ENCODE measurements at regions not wholly inside any gene's neighbourhood (a gene's known extent, or its start where the extent isn't known, plus 50 kb on each side); places are given as distances from the start of the nearest gene placed in this dataset.
"Not testable (repeated sequence)": the region's sequence is repeated elsewhere in the genome, so short reads cannot be mapped to it uniquely, and the experiment has no call there.

DNA sequence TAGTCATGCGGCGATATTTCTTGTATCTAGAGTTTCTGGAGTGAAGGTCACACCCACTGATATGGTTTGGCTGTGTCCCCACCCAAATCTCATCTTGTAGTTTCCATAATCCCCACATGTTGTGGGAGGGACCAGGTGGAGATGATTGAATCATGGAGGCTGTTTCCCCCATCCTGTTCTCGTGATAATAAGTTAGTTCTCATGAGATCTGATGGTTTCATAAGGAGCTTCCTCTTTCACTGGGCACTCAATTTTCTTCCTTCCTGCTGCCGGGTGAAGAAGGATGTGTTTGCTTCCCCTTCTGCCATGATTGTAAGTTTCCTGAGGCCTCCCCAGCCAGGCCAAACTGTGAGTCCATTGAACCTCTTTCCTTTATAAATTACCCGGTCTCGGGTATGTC lies 190.5 kb upstream of the ZNF618 start:
- no CpG with 5 or more reads among the region's 6 CpGs for WGBS (ENCODE audit: insufficient coverage, insufficient read length)
- H3K9me3 ChIP-seq (ENCODE audit: control insufficient read depth, insufficient read depth, low read length); H3K4me1 ChIP-seq (ENCODE audit: control insufficient read depth, insufficient read depth, low read length); H3K36me3 ChIP-seq (ENCODE audit: control insufficient read depth, insufficient read depth, low read length); H3K4me3 ChIP-seq (ENCODE audit: low read length); H3K27ac ChIP-seq (ENCODE audit: low read length); DNase-seq (ENCODE audit: low read depth, low spot score): not testable (repeated sequence)
- peaks cover 19% of the 10 kb centered on the region; the same call in 1 of the 2 replicates for H3K27me3 ChIP-seq (ENCODE audit: control insufficient read depth, insufficient read depth, low read length)

DNA sequence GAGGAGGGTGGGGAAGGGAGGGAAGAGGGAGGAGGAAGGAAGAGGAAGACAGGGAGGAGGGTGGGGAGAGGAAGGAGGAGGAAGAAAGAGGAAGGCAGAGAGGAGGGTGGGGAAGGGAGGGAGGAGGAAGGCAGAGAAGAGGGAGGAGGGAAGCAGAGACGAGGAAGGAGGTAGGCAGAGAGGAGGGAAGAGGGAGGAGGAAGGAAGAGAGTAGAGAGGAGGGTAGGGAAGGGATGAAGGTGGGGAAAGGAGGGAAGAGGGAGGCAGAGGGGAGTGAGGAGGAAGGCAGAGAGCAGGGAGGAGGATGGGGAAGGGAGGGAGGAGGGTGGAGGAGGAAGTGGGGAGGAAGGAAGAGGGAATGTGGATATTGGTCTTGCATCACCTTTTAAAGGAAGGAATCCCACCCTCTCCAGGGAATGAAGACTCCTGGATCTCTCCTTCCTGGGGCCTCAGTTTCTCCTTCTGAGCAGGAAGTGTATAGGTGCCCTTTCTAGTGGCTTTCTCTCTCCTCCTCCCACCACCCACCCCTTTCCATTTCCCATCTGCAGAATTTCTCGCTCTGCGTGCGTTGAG lies 188.9 kb upstream of the ZNF618 start:
- DNase-seq (ENCODE audit: low read depth, low spot score): no peak
- H3K27ac ChIP-seq (ENCODE audit: low read length): no peak overlapping the region
- no peaks in the 10 kb centered on the region for H3K9me3 ChIP-seq (ENCODE audit: control insufficient read depth, insufficient read depth, low read length)
- no peaks in the 10 kb centered on the region for H3K4me1 ChIP-seq (ENCODE audit: control insufficient read depth, insufficient read depth, low read length)
- H3K27me3 ChIP-seq (ENCODE audit: control insufficient read depth, insufficient read depth, low read length): peaks cover 19% of the 10 kb centered on the region; the same call in 1 of the 2 replicates
- no peaks in the 10 kb centered on the region for H3K36me3 ChIP-seq (ENCODE audit: control insufficient read depth, insufficient read depth, low read length)
- WGBS (ENCODE audit: insufficient coverage, insufficient read length): no CpG with 5 or more reads among the region's 4 CpGs
- peak overlapping the region; percentile 38; the same call in 1 of the 2 replicates for H3K4me3 ChIP-seq (ENCODE audit: low read length)

DNA sequence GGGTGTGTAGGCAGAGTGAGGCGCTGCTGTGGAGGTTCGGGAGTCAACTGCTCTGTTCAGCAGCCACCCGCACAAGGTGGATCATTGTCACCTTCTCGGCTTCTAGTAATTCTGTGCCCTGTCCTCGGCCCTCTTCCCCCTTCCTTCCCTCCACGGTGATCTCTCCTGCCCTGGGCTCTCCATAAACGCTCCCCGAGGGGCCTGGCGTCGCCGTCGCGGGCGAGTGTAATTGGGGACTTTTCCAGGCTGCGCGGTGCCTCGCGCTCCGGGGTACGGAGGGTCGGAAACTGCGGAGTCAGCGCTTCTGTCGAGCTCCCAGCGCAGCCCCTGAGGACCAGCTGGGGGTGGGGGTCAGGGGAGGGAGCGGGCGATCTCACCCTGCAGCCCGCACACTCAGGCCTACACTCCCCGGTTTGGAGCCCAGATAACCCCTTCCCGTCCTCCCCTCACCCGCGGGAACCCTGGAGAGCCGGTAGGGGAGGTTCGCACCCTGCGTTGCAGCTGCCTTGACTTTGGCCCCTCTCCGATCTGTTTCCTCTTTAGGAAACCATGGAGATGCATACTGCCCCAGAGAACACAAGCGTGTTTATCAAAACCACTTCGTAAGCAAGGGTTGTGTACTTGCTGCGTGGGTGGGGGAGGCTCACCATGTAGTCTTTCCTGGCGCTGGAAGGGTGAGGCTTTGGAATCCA lies 188.3 kb upstream of the ZNF618 start:
- Histone ChIP-seq H3K4me1 (ENCODE audit: control insufficient read depth, insufficient read depth, low read length) (no peaks in the 10 kb centered on the region), H3K36me3 (ENCODE audit: control insufficient read depth, insufficient read depth, low read length) (no peaks in the 10 kb centered on the region), H3K27me3 (ENCODE audit: control insufficient read depth, insufficient read depth, low read length) (peaks cover 19% of the 10 kb centered on the region; the same call in 1 of the 2 replicates), H3K27ac (ENCODE audit: low read length) (no peak overlapping the region), H3K9me3 (ENCODE audit: control insufficient read depth, insufficient read depth, low read length) (no peaks in the 10 kb centered on the region), H3K4me3 (ENCODE audit: low read length) (peak overlapping the region; percentile 38; the same call in 1 of the 2 replicates)
- no CpG with 5 or more reads among the region's 40 CpGs for WGBS (ENCODE audit: insufficient coverage, insufficient read length)
- DNase-seq (ENCODE audit: low read depth, low spot score): no peak

DNA sequence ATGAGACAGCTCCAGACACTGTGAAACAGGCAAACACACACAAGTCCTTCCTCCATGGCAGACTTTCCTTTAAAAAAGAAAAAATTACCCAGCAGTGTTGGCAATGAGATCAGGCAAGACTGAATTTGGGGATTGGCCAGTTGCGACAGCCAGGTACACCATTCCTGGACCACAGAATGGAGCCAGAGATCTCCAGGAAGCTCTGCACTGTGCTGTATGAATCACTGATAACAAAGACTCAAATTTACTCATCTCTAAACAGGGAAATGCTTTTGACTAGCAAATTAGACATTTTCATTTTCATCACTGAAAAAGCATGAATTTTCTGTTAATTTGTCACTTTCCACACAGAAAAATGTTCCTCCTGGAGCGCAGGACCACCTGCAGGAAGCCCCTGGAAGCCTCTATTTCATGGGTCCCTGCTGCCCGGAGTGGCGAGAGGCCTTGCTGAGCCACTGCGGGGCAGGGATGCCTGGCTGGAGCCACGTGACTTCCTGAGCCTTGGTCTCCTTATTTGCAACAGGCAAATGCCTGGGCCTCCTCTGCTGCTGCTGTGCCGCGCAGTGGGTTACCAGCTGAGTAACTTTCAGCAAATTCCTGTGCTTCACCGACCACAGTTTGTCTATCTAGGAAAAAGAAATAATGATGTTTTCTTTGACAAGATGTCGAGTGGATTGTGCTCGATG lies 185.9 kb upstream of the ZNF618 start:
- Histone ChIP-seq H3K9me3 (ENCODE audit: control insufficient read depth, insufficient read depth, low read length) (no peaks in the 10 kb centered on the region), H3K27ac (ENCODE audit: low read length) (no peak overlapping the region), H3K36me3 (ENCODE audit: control insufficient read depth, insufficient read depth, low read length) (no peaks in the 10 kb centered on the region), H3K4me3 (ENCODE audit: low read length) (no peak overlapping the region), H3K4me1 (ENCODE audit: control insufficient read depth, insufficient read depth, low read length) (no peaks in the 10 kb centered on the region), H3K27me3 (ENCODE audit: control insufficient read depth, insufficient read depth, low read length) (peaks cover 19% of the 10 kb centered on the region; the same call in 1 of the 2 replicates)
- DNase-seq (ENCODE audit: low read depth, low spot score): no peak
- WGBS (ENCODE audit: insufficient coverage, insufficient read length): no CpG with 5 or more reads among the region's 11 CpGs

DNA sequence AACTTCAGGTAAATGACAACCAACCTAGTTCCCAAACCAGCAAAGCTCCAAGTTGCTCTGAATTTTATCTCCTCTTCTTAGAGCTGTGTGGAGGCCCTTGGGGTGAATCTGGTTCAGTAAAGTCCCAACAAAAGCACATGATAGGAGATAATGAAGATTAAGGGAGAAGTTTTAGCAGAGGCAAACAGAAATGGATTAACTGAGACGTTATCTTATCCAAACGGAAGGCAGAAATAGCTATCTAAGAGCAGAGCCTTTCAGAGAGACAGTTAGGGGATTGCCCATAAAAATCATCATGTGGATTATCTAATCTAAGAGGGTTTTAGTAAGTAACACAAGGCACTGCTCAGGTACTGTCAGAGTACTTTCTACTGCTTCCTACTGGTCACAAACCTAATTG lies 183.9 kb upstream of the ZNF618 start:
- Histone ChIP-seq H3K9me3 (ENCODE audit: control insufficient read depth, insufficient read depth, low read length) (no peaks in the 10 kb centered on the region), H3K4me1 (ENCODE audit: control insufficient read depth, insufficient read depth, low read length) (no peaks in the 10 kb centered on the region), H3K27ac (ENCODE audit: low read length) (no peak overlapping the region), H3K27me3 (ENCODE audit: control insufficient read depth, insufficient read depth, low read length) (peaks cover 13% of the 10 kb centered on the region; the same call in 1 of the 2 replicates), H3K36me3 (ENCODE audit: control insufficient read depth, insufficient read depth, low read length) (no peaks in the 10 kb centered on the region), H3K4me3 (ENCODE audit: low read length) (no peak overlapping the region)
- DNase-seq (ENCODE audit: low read depth, low spot score): no peak
- no CpG with 5 or more reads among the region's 2 CpGs for WGBS (ENCODE audit: insufficient coverage, insufficient read length)

DNA sequence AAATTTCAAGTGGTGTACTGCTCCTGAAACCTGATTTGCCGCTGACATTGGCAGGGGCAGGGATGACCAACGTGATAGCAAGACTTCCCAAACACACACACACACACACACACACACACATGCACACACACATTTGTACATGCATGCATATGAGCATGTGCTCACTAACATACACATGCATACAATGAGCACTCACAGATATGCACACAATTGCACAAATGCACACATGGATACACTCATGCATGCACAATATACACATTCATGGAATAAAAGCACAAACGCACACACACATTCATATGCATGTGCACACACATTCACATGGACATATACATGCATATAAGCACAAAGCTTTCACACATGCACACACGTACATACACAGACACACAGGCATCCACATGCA lies 181.2 kb upstream of the ZNF618 start:
- no peaks in the 10 kb centered on the region for H3K36me3 ChIP-seq (ENCODE audit: control insufficient read depth, insufficient read depth, low read length)
- no peak overlapping the region for H3K27ac ChIP-seq (ENCODE audit: low read length)
- DNase-seq (ENCODE audit: low read depth, low spot score): no peak
- no peak overlapping the region for H3K4me3 ChIP-seq (ENCODE audit: low read length)
- H3K27me3 ChIP-seq (ENCODE audit: control insufficient read depth, insufficient read depth, low read length): no peaks in the 10 kb centered on the region
- no peaks in the 10 kb centered on the region for H3K4me1 ChIP-seq (ENCODE audit: control insufficient read depth, insufficient read depth, low read length)
- no CpG with 5 or more reads among the region's 4 CpGs for WGBS (ENCODE audit: insufficient coverage, insufficient read length)
- no peaks in the 10 kb centered on the region for H3K9me3 ChIP-seq (ENCODE audit: control insufficient read depth, insufficient read depth, low read length)

DNA sequence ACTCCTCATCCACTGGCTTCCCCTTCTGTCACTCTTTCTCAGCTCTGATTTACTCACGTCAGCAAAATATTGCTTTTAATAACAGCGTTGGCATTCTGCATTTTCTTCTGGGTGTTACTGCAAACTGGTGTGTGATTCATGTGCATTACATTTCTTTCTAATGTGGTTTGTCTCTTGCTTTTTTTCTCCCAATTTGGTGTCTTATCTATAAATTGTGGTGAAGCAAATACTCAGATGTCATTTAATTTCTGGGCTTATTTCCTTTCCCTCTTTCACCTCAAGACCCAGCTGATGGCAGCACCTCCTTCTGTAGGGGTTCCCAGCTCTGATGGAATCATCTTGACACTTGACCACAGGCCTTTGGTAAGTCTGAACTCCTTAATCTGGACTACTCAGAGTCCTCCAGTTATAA lies 180.7 kb upstream of the ZNF618 start:
- Histone ChIP-seq H3K4me3 (ENCODE audit: low read length) (no peak overlapping the region), H3K9me3 (ENCODE audit: control insufficient read depth, insufficient read depth, low read length) (no peaks in the 10 kb centered on the region), H3K27me3 (ENCODE audit: control insufficient read depth, insufficient read depth, low read length) (no peaks in the 10 kb centered on the region), H3K4me1 (ENCODE audit: control insufficient read depth, insufficient read depth, low read length) (no peaks in the 10 kb centered on the region), H3K36me3 (ENCODE audit: control insufficient read depth, insufficient read depth, low read length) (no peaks in the 10 kb centered on the region), H3K27ac (ENCODE audit: low read length) (no peak overlapping the region)
- no CpG with 5 or more reads among the region's 2 CpGs for WGBS (ENCODE audit: insufficient coverage, insufficient read length)
- DNase-seq (ENCODE audit: low read depth, low spot score): no peak

DNA sequence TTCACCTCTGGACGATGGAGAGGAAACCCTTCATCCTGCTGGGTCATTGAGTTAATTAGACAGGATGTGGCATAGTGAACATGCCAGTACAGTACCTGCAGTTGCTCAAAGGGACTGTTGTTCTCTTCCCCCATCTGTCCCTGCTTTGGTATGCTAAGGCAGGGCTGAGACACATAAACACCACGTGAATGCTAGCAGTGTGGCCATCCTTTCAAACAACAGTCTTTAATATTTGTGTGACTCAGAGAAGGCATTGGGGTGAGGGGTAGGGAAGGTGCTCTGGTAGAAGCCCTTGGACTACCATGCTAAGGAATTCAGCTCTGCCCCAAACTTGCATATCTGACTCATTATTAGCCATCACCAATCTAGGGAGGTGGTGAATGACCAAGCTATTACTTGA lies 180.2 kb upstream of the ZNF618 start:
- DNase-seq (ENCODE audit: low read depth, low spot score): no peak
- no peak overlapping the region for H3K27ac ChIP-seq (ENCODE audit: low read length)
- H3K27me3 ChIP-seq (ENCODE audit: control insufficient read depth, insufficient read depth, low read length): no peaks in the 10 kb centered on the region
- H3K36me3 ChIP-seq (ENCODE audit: control insufficient read depth, insufficient read depth, low read length): no peaks in the 10 kb centered on the region
- no peak overlapping the region for H3K4me3 ChIP-seq (ENCODE audit: low read length)
- H3K9me3 ChIP-seq (ENCODE audit: control insufficient read depth, insufficient read depth, low read length): no peaks in the 10 kb centered on the region
- H3K4me1 ChIP-seq (ENCODE audit: control insufficient read depth, insufficient read depth, low read length): no peaks in the 10 kb centered on the region
- no CpG with 5 or more reads among the region's 2 CpGs for WGBS (ENCODE audit: insufficient coverage, insufficient read length)

DNA sequence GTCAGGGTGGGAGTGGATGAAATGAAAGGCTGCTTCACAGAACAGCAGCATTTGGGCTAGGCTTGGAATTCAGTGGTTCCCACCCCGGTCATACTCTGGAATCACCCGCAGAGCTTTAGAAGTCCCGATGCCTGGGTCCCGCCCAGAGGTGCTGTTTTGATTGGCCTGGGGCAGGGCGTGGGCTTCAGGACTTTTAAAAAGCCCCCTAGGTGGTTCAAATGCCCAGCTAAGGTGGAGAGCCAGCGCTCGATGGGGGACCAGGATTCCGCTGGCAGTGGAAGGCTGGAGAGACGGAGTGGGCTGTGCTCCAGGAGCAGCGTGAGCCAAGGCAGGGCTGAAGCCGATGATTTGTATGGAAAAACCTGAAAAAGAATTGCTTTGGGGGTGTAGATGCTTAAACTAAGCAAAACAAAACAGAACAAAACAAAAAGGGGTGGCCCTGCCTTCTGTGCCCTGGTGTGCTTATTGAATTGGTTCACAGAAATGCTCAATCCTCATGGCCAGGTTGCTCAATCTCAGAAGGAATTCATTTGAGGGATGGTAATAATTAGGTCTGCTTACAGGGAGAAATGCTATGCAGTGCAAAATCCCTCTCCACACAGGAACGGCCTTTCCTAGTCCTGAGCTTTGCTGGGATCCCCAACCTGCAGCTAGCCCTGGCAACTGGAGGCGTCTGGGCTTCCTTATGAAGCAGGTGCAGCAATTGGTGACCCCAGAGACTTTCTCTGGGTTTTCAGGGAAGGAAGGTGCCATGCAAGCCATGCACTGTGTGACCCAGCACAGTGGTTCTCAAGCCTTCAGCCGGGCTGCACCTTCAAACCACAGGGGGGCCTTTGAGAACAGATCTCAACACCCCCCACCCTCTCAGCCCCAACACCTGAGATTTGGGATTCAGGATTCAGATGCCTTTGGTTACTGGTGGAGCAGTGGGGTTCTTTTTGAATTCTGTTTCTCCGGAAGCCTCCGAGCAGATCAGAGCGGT lies 174.0 kb upstream of the ZNF618 start:
- peaks cover 3% of the 10 kb centered on the region; the same call in 1 of the 2 replicates for H3K4me1 ChIP-seq (ENCODE audit: control insufficient read depth, insufficient read depth, low read length)
- no peak for DNase-seq (ENCODE audit: low read depth, low spot score)
- H3K27me3 ChIP-seq (ENCODE audit: control insufficient read depth, insufficient read depth, low read length): no peaks in the 10 kb centered on the region
- H3K27ac ChIP-seq (ENCODE audit: low read length): no peak overlapping the region
- H3K9me3 ChIP-seq (ENCODE audit: control insufficient read depth, insufficient read depth, low read length): no peaks in the 10 kb centered on the region
- WGBS (ENCODE audit: insufficient coverage, insufficient read length): no CpG with 5 or more reads among the region's 17 CpGs
- no peaks in the 10 kb centered on the region for H3K36me3 ChIP-seq (ENCODE audit: control insufficient read depth, insufficient read depth, low read length)
- no peak overlapping the region for H3K4me3 ChIP-seq (ENCODE audit: low read length)
